Gastroesophageal sphincter (tissue), 3 donors: ENCODE measurements at regions not wholly inside any gene's neighbourhood (a gene's known extent, or its start where the extent isn't known, plus 50 kb on each side); places are given as distances from the start of the nearest gene placed in this dataset.

Experiments
- POLR2A ChIP-seq, 2 donors: fragments of 450-650 bp; IDR thresholded peaks; one replicate each; pipeline ENCODE4 v1.6.1; 2017; ENCODE audit warnings: antibody characterized with exemption in 2 of 2, mild to moderate bottlenecking in 2 of 2, moderate library complexity in 1 of 2
- POLR2AphosphoS5 ChIP-seq: sonication (generic); formaldehyde crosslinking; IDR thresholded peaks from one replicate; pipeline ENCODE4 v1.6.1; 2017; ENCODE audit warnings: antibody characterized with exemption
- TF ChIP-seq, protein P1 (sequence below), 4 experiments: fragments of 200-600 bp in 2 of 4; fragments of 450-650 bp in 2 of 4; sonication (generic) in 1 of 4; IDR thresholded peaks; one replicate each; pipeline ENCODE4 v1.5.1; 2017 to 2019; ENCODE audit warnings: antibody characterized with exemption in 4 of 4, mild to moderate bottlenecking in 2 of 4, moderate library complexity in 2 of 4

DNA sequence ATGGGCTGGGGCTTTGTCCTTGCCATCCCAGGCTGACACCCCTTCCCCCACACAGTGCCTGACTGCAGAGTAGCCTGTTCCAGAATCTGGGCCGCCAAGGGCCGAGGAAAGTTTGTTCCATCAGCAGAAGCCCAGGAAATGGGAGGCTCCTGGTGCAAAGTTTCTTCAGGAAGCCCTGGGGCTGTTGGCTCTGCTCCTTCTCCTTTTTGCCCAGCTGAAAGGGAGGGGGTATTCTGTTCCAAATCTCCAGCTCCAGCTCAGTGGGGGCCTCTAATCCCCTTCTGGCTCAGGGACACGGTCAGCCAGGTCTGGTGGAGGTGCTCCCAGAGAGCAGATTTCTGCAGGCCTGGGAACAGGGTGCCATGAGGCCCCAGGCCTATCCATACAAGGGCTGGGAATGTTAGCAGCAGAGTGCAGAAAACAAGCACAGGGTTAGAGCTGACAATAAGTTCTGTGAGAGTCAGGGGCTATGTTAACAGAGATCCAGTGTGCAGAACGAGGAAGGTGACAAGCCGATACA is 399.5 kb downstream of the RPS24 start:
- TF ChIP-seq, protein P1, sequence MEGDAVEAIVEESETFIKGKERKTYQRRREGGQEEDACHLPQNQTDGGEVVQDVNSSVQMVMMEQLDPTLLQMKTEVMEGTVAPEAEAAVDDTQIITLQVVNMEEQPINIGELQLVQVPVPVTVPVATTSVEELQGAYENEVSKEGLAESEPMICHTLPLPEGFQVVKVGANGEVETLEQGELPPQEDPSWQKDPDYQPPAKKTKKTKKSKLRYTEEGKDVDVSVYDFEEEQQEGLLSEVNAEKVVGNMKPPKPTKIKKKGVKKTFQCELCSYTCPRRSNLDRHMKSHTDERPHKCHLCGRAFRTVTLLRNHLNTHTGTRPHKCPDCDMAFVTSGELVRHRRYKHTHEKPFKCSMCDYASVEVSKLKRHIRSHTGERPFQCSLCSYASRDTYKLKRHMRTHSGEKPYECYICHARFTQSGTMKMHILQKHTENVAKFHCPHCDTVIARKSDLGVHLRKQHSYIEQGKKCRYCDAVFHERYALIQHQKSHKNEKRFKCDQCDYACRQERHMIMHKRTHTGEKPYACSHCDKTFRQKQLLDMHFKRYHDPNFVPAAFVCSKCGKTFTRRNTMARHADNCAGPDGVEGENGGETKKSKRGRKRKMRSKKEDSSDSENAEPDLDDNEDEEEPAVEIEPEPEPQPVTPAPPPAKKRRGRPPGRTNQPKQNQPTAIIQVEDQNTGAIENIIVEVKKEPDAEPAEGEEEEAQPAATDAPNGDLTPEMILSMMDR (IDR thresholded peaks at IDR 0.05) = no peak
- TF ChIP-seq POLR2A (IDR thresholded peaks at IDR 0.05) = no peak
- no peak for TF ChIP-seq POLR2AphosphoS5
